IMR-90 (cell line): ENCODE measurements at regions not wholly inside any gene's neighbourhood (a gene's known extent, or its start where the extent isn't known, plus 50 kb on each side); places are given as distances from the start of the nearest gene placed in this dataset.

ENCODE experiments used
- ATAC-seq: fragments of 200-7000 bp; cut with Tn5 transposase; 2 replicates; pipeline ENCODE4 v1.9.1; 2020; ENCODE audit warnings: low read depth, mild to moderate bottlenecking, moderate library complexity
- BruUV-seq: library from RNA; stranded (reverse); fragments of 400-500 nt; replicated peaks from 2 replicates; lab custom pipeline; 2021; lab: Mats Ljungman, UMichigan
- CTCF ChIA-PET: fragments of 300-600 bp; formaldehyde crosslinking; extraction: SDS; loops from one replicate; lab custom pipeline; 2021; ENCODE audit warnings: antibody characterized with exemption; lab: Yijun Ruan, JAX
- POLR2A ChIA-PET: fragments of 300-600 bp; sonication (Branson Sonifier 250); formaldehyde crosslinking; loops from one replicate; lab custom pipeline; 2022; ENCODE audit warnings: antibody characterized with exemption; ENCODE audit not compliant: unreplicated experiment; lab: Charles Lee
- DNase-seq: peaks from one replicate; pipeline ENCODE4 v3.0.0; 2013
- H2AFZ ChIP-seq: replicated peaks from 2 replicates; pipeline ENCODE3; 2013; ENCODE audit warnings: low read length, mild to moderate bottlenecking; ENCODE audit not compliant: poor library complexity
- H2AK5ac ChIP-seq: 2 replicates; pipeline ENCODE4 v1.6.1; 2013; ENCODE audit warnings: low read depth, low read length, inconsistent platforms
- H2AK9ac ChIP-seq: replicated peaks from 2 replicates; pipeline ENCODE3; 2013; ENCODE audit warnings: mild to moderate bottlenecking, low read depth, low read length, moderate library complexity; ENCODE audit not compliant: poor library complexity
- H2BK120ac ChIP-seq: 2 replicates; pipeline ENCODE4 v1.6.1; 2013; ENCODE audit warnings: low read depth, low read length, inconsistent platforms
- H2BK15ac ChIP-seq: 3 replicates; pipeline ENCODE4 v1.6.1; 2013; ENCODE audit warnings: low read depth, low read length, inconsistent platforms
- H2BK20ac ChIP-seq: 2 replicates; pipeline ENCODE4 v1.6.1; 2013; ENCODE audit warnings: low read depth, mild to moderate bottlenecking, inconsistent platforms, low read length, moderate library complexity
- H2BK5ac ChIP-seq: 2 replicates; pipeline ENCODE4 v1.6.1; 2013; ENCODE audit warnings: mild to moderate bottlenecking, low read depth, low read length, inconsistent platforms; ENCODE audit not compliant: poor library complexity, severe bottlenecking
- H3K14ac ChIP-seq: replicated peaks from 2 replicates; pipeline ENCODE4 v1.6.1; 2013; ENCODE audit warnings: low read depth, low read length, inconsistent platforms
- H3K18ac ChIP-seq: 2 replicates; pipeline ENCODE4 v1.6.1; 2013; ENCODE audit warnings: low read depth, low read length, control low read depth
- H3K23ac ChIP-seq: 2 replicates; pipeline ENCODE4 v1.6.1; 2013; ENCODE audit warnings: low read depth, low read length, inconsistent platforms
- H3K27ac ChIP-seq: 2 replicates; pipeline ENCODE4 v1.5.1; 2013; ENCODE audit warnings: mild to moderate bottlenecking, control low read depth, low read length; ENCODE audit not compliant: insufficient read depth
- H3K27me3 ChIP-seq: 2 replicates; pipeline ENCODE4 v1.6.1; 2013; ENCODE audit warnings: low read length; ENCODE audit not compliant: control insufficient read depth, insufficient read depth
- H3K36me3 ChIP-seq: 2 replicates; pipeline ENCODE4 v1.6.1; 2013; ENCODE audit warnings: low read length, mixed read lengths; ENCODE audit not compliant: control insufficient read depth, insufficient read depth
- H3K4ac ChIP-seq: 2 replicates; pipeline ENCODE4 v1.6.1; 2013; ENCODE audit warnings: low read depth, low read length, inconsistent platforms
- H3K4me1 ChIP-seq: 2 replicates; pipeline ENCODE4 v1.6.1; 2013; ENCODE audit warnings: low read length, mixed read lengths; ENCODE audit not compliant: control insufficient read depth, insufficient read depth
- H3K4me2 ChIP-seq: 2 replicates; pipeline ENCODE4 v1.6.1; 2013; ENCODE audit warnings: low read depth, mild to moderate bottlenecking, control low read depth, low read length, moderate library complexity
- H3K4me3 ChIP-seq: 2 replicates; pipeline ENCODE4 v1.5.1; 2013; ENCODE audit warnings: low read depth, mild to moderate bottlenecking, control low read depth, low read length, moderate library complexity; ENCODE audit not compliant: insufficient read depth
- H3K56ac ChIP-seq: 2 replicates; pipeline ENCODE4 v1.6.1; 2013; ENCODE audit warnings: low read length, inconsistent platforms; ENCODE audit not compliant: insufficient read depth; ENCODE audit errors: extremely low read depth
- H3K79me1 ChIP-seq, 2 experiments: 2 replicates each; pipeline ENCODE4 v1.6.1; 2013; ENCODE audit warnings: low read length in 2 of 2, inconsistent platforms in 1 of 2, low read depth in 1 of 2
- H3K9ac ChIP-seq: 2 replicates; pipeline ENCODE4 v1.6.1; 2013; ENCODE audit warnings: low read depth, low read length, control low read depth
- H3K9me1 ChIP-seq: 2 replicates; pipeline ENCODE4 v1.6.1; 2013; ENCODE audit warnings: low read length, inconsistent platforms; ENCODE audit not compliant: insufficient read depth
- H3K9me3 ChIP-seq: 2 replicates; pipeline ENCODE4 v1.6.1; 2013; ENCODE audit warnings: low read length; ENCODE audit not compliant: control insufficient read depth, insufficient read depth
- H4K20me1 ChIP-seq: 2 replicates; pipeline ENCODE4 v1.6.1; 2013; ENCODE audit warnings: low read length, inconsistent platforms; ENCODE audit not compliant: insufficient read depth
- H4K5ac ChIP-seq: 2 replicates; pipeline ENCODE4 v1.6.1; 2013; ENCODE audit warnings: mild to moderate bottlenecking, low read depth, low read length, control low read depth
- H4K8ac ChIP-seq, 2 experiments: 2 replicates each; pipeline ENCODE4 v1.6.1; 2013; ENCODE audit warnings: low read depth in 2 of 2, low read length in 2 of 2, control low read depth in 1 of 2, inconsistent platforms in 1 of 2
- H4K91ac ChIP-seq: 2 replicates; pipeline ENCODE4 v1.6.1; 2013; ENCODE audit warnings: low read depth, low read length, inconsistent platforms; ENCODE audit not compliant: insufficient read depth
- BHLHE40 ChIP-seq: fragments of 150-350 bp; IDR thresholded peaks from 2 replicates; pipeline ENCODE4 v1.6.1; 2016; ENCODE audit warnings: mild to moderate bottlenecking, low read depth, low read length
- CEBPB ChIP-seq: IDR thresholded peaks from 2 replicates; pipeline ENCODE4 v1.6.1; 2012; ENCODE audit warnings: low read depth, low read length, improper control_type of control experiment
- CHD1 ChIP-seq: IDR thresholded peaks from 2 replicates; pipeline ENCODE4 v1.6.1; 2012; ENCODE audit warnings: low read depth, low read length, improper control_type of control experiment
- FOS ChIP-seq: fragments of 150-350 bp; IDR thresholded peaks from 2 replicates; pipeline ENCODE4 v1.6.1; 2016; ENCODE audit warnings: low read depth, low read length
- MAFK ChIP-seq: IDR thresholded peaks from 2 replicates; pipeline ENCODE4 v1.6.1; 2012; ENCODE audit warnings: low read depth, low read length, improper control_type of control experiment
- MAZ ChIP-seq: IDR thresholded peaks from 2 replicates; pipeline ENCODE4 v1.6.1; 2012; ENCODE audit warnings: low read depth, mild to moderate bottlenecking, low read length, improper control_type of control experiment, moderate library complexity, borderline replicate concordance
- MXI1 ChIP-seq: IDR thresholded peaks from 2 replicates; pipeline ENCODE4 v1.6.1; 2012; ENCODE audit warnings: low read depth, mild to moderate bottlenecking, low read length, moderate library complexity, borderline replicate concordance
- NFE2L2 ChIP-seq: fragments of 150-350 bp; IDR thresholded peaks from 2 replicates; pipeline ENCODE4 v1.6.1; 2016; ENCODE audit warnings: low read depth, mild to moderate bottlenecking, low read length
- POLR2A ChIP-seq: IDR thresholded peaks from 2 replicates; pipeline ENCODE4 v1.6.1; 2012; ENCODE audit warnings: mild to moderate bottlenecking, low read depth, low read length
- RAD21 ChIP-seq: IDR thresholded peaks from 2 replicates; pipeline ENCODE4 v1.6.1; 2012; ENCODE audit warnings: low read length, improper control_type of control experiment
- RCOR1 ChIP-seq: IDR thresholded peaks from 2 replicates; pipeline ENCODE4 v1.6.1; 2012; ENCODE audit warnings: mild to moderate bottlenecking, low read length, improper control_type of control experiment; ENCODE audit not compliant: insufficient replicate concordance
- RFX5 ChIP-seq: IDR thresholded peaks from 2 replicates; pipeline ENCODE4 v1.8.0; 2012; ENCODE audit warnings: low read depth, mild to moderate bottlenecking, low read length, moderate library complexity
- SMC3 ChIP-seq: fragments of 150-350 bp; IDR thresholded peaks from 2 replicates; pipeline ENCODE4 v1.6.1; 2016; ENCODE audit warnings: low read depth, mild to moderate bottlenecking, antibody characterized with exemption, low read length, moderate library complexity
- WGBS, 2 experiments: methylation state at CpG; one replicate each; pipeline versions ENCODE4 v1.1.5 to v1.1.7; 2013; ENCODE audit warnings: missing lambda C conversion rate in 2 of 2; ENCODE audit not compliant: insufficient read length in 1 of 2; ENCODE audit errors: extremely low coverage in 2 of 2; 5-methylcytosine and 5-hydroxymethylcytosine counted together
- dilution Hi-C: fragments of 300-500 bp; cut with HindIII; formaldehyde crosslinking; loops from one replicate; pipeline ENCODE4 v1.14.3; 2018; ENCODE audit warnings: low sequenced_read_pairs; ENCODE audit not compliant: unreplicated experiment
- in situ Hi-C: fragments of 300-500 bp; cut with MboI; formaldehyde crosslinking; loops from 3 replicates; pipeline ENCODE4 v1.14.3; 2019; ENCODE audit warnings: low sequenced_read_pairs, inconsistent platforms, mixed read lengths
- intact Hi-C: fragments of 100-400 bp; cut with micrococcal nuclease; formaldehyde crosslinking; loops from 2 replicates; pipeline ENCODE4 v1.10.0; 2022
- TF ChIP-seq, protein P1 (sequence below): fragments of 150-350 bp; IDR thresholded peaks from 2 replicates; pipeline ENCODE4 v1.6.1; 2016; ENCODE audit warnings: low read depth, mild to moderate bottlenecking, low read length, moderate library complexity, borderline replicate concordance
- TF ChIP-seq, protein P2 (sequence below): fragments of 150-350 bp; IDR thresholded peaks from 2 replicates; pipeline ENCODE4 v1.6.1; 2017; ENCODE audit warnings: mild to moderate bottlenecking, antibody characterized with exemption, low read length, low read depth
- TF ChIP-seq, protein P3 (sequence below): conservative IDR thresholded peaks from 2 replicates; pipeline ENCODE4 v1.5.1; 2012; ENCODE audit warnings: mild to moderate bottlenecking, low read depth, low read length, improper control_type of control experiment

DNA sequence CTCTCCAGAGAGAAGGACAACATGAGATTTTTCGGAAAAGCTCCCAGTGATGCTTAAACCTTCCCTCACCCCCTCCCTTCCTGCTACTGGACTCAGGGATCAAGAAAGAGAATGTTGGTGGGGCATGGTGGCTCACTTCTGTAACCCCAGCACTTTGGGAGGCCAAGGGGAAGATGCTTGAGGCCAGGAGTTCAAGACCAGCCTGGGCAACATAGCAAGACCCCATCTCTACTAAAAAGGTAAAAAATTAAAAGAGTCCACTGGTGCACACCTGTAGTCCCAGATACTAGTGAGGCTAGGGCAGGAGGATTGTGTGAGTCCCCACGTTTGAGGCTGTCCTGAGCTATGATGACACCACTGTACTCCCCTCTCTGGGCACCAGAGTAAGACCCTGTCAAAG is 162.9 kb upstream of the RAB4A start:
- peaks cover 45% of the 10 kb centered on the region; the same call in 1 of the 2 replicates for H3K27me3 ChIP-seq
- dilution Hi-C loops = no loop called here
- intact Hi-C loops = no loop called here
- H2BK20ac ChIP-seq = no peak overlapping the region
- H3K9me1 ChIP-seq = no peaks in the 10 kb centered on the region
- ATAC-seq (no peak), DNase-seq (no peak)
- no TSS peak for BruUV-seq
- in situ Hi-C loops = no loop called here
- H3K23ac ChIP-seq = no peak overlapping the region
- no CpG with 5 or more reads among the region's 2 CpGs for WGBS, 2 experiments
- no peak overlapping the region for H2BK5ac ChIP-seq
- no peaks in the 10 kb centered on the region for H3K79me1 ChIP-seq
- TF ChIP-seq CHD1 (no peak), CEBPB (no peak), RAD21 (no peak), FOS (no peak), POLR2A (no peak), RFX5 (no peak), SMC3 (no peak), MXI1 (no peak), MAZ (no peak), NFE2L2 (no peak), RCOR1 (no peak), BHLHE40 (no peak), MAFK (no peak)
- TF ChIP-seq, protein P1, sequence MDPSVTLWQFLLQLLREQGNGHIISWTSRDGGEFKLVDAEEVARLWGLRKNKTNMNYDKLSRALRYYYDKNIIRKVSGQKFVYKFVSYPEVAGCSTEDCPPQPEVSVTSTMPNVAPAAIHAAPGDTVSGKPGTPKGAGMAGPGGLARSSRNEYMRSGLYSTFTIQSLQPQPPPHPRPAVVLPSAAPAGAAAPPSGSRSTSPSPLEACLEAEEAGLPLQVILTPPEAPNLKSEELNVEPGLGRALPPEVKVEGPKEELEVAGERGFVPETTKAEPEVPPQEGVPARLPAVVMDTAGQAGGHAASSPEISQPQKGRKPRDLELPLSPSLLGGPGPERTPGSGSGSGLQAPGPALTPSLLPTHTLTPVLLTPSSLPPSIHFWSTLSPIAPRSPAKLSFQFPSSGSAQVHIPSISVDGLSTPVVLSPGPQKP = no peak
- TF ChIP-seq, protein P2, sequence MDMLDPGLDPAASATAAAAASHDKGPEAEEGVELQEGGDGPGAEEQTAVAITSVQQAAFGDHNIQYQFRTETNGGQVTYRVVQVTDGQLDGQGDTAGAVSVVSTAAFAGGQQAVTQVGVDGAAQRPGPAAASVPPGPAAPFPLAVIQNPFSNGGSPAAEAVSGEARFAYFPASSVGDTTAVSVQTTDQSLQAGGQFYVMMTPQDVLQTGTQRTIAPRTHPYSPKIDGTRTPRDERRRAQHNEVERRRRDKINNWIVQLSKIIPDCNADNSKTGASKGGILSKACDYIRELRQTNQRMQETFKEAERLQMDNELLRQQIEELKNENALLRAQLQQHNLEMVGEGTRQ = no peak
- TF ChIP-seq, protein P3, sequence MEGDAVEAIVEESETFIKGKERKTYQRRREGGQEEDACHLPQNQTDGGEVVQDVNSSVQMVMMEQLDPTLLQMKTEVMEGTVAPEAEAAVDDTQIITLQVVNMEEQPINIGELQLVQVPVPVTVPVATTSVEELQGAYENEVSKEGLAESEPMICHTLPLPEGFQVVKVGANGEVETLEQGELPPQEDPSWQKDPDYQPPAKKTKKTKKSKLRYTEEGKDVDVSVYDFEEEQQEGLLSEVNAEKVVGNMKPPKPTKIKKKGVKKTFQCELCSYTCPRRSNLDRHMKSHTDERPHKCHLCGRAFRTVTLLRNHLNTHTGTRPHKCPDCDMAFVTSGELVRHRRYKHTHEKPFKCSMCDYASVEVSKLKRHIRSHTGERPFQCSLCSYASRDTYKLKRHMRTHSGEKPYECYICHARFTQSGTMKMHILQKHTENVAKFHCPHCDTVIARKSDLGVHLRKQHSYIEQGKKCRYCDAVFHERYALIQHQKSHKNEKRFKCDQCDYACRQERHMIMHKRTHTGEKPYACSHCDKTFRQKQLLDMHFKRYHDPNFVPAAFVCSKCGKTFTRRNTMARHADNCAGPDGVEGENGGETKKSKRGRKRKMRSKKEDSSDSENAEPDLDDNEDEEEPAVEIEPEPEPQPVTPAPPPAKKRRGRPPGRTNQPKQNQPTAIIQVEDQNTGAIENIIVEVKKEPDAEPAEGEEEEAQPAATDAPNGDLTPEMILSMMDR = no peak
- H3K4me2 ChIP-seq = no peak overlapping the region
- no peak overlapping the region for H3K27ac ChIP-seq
- H3K4ac ChIP-seq = no peak overlapping the region
- H2AFZ ChIP-seq = no peak overlapping the region
- H3K4me3 ChIP-seq = no peak overlapping the region
- H3K4me1 ChIP-seq = peaks cover 2% of the 10 kb centered on the region; the same call in 1 of the 2 replicates
- no peak overlapping the region for H2BK15ac ChIP-seq
- no peak overlapping the region for H3K56ac ChIP-seq
- H3K9ac ChIP-seq = no peak overlapping the region
- H2AK9ac ChIP-seq = no peak overlapping the region
- H3K14ac ChIP-seq = no peak overlapping the region
- H4K91ac ChIP-seq = no peak overlapping the region
- H2BK120ac ChIP-seq = no peak overlapping the region
- H4K20me1 ChIP-seq = no peaks in the 10 kb centered on the region
- no peak overlapping the region for H4K8ac ChIP-seq
- POLR2A ChIA-PET = no interaction called here
- H3K36me3 ChIP-seq = no peaks in the 10 kb centered on the region
- no peak overlapping the region for H2AK5ac ChIP-seq
- peaks cover 3% of the 10 kb centered on the region; the same call in 1 of the 2 replicates for H3K9me3 ChIP-seq
- H4K5ac ChIP-seq = no peak overlapping the region
- no peak overlapping the region for H3K18ac ChIP-seq
- CTCF ChIA-PET = interaction anchor here (0.7 to 1.2 kb wide), 2 partner anchors 9 to 15 kb away, joined by 3 read pairs; no protein-coding TSS in a partner anchor
